ENCODE measurements at regions not wholly inside any gene's neighbourhood (a gene's known extent, or its start where the extent isn't known, plus 50 kb on each side); places are given as distances from the start of the nearest gene placed in this dataset.

GRCh38 chr4:14716691-14717090 is 285.6 kb upstream of the CPEB2 start:
- no peak overlapping the region for H3K27ac Mint-ChIP-seq (ENCODE audit: unreplicated experiment)
- no peaks in the 10 kb centered on the region for H3K4me1 Mint-ChIP-seq (ENCODE audit: low read depth)
- H3K36me3 Mint-ChIP-seq (ENCODE audit: low read depth): peaks cover 4% of the 10 kb centered on the region
- H3K27me3 Mint-ChIP-seq (ENCODE audit: low read depth): peaks cover 13% of the 10 kb centered on the region
- no peak overlapping the region for H3K4me3 Mint-ChIP-seq (ENCODE audit: unreplicated experiment)
- H3K9me3 Mint-ChIP-seq (ENCODE audit: low read depth): peaks cover 19% of the 10 kb centered on the region
- no peak for DNase-seq (ENCODE audit: low spot score)
- no peak for TF ChIP-seq CTCF (IDR thresholded peaks at IDR 0.05)

GRCh38 chr4:14719053-14719452 is 283.2 kb upstream of the CPEB2 start:
- TF ChIP-seq CTCF (IDR thresholded peaks at IDR 0.05): no peak
- Mint-ChIP-seq H3K36me3 (ENCODE audit: low read depth) (peaks cover 4% of the 10 kb centered on the region), H3K9me3 (ENCODE audit: low read depth) (peaks cover 20% of the 10 kb centered on the region), H3K27me3 (ENCODE audit: low read depth) (peaks cover 3% of the 10 kb centered on the region), H3K4me1 (ENCODE audit: low read depth) (no peaks in the 10 kb centered on the region), H3K4me3 (ENCODE audit: unreplicated experiment) (no peak overlapping the region), H3K27ac (ENCODE audit: unreplicated experiment) (no peak overlapping the region)
- DNase-seq (ENCODE audit: low spot score): no peak

- Mint-ChIP-seq H3K36me3 (ENCODE audit: low read depth) (peaks cover 2% of the 10 kb centered on the region), H3K4me3 (ENCODE audit: unreplicated experiment) (no peak overlapping the region), H3K4me1 (ENCODE audit: low read depth) (no peaks in the 10 kb centered on the region), H3K27ac (ENCODE audit: unreplicated experiment) (no peak overlapping the region), H3K27me3 (ENCODE audit: low read depth) (peaks cover 2% of the 10 kb centered on the region), H3K9me3 (ENCODE audit: low read depth) (peaks cover 4% of the 10 kb centered on the region)
- DNase-seq (ENCODE audit: low spot score): no peak
- no peak for TF ChIP-seq CTCF (IDR thresholded peaks at IDR 0.05)
Observed at GRCh38 chr4:14726441-14726840, 275.8 kb upstream of the CPEB2 start.

- Mint-ChIP-seq H3K27ac (ENCODE audit: unreplicated experiment) (no peak overlapping the region), H3K36me3 (ENCODE audit: low read depth) (no peaks in the 10 kb centered on the region), H3K4me1 (ENCODE audit: low read depth) (no peaks in the 10 kb centered on the region), H3K27me3 (ENCODE audit: low read depth) (peaks cover 2% of the 10 kb centered on the region), H3K4me3 (ENCODE audit: unreplicated experiment) (no peak overlapping the region), H3K9me3 (ENCODE audit: low read depth) (no peaks in the 10 kb centered on the region)
- TF ChIP-seq CTCF (IDR thresholded peaks at IDR 0.05): no peak
- DNase-seq (ENCODE audit: low spot score): no peak
Observed at GRCh38 chr4:14726877-14727361, 275.4 kb upstream of the CPEB2 start.

GRCh38 chr4:14729282-14730000 is 272.8 kb upstream of the CPEB2 start:
- Mint-ChIP-seq H3K9me3 (ENCODE audit: low read depth) (no peaks in the 10 kb centered on the region), H3K27ac (ENCODE audit: unreplicated experiment) (no peak overlapping the region), H3K4me1 (ENCODE audit: low read depth) (no peaks in the 10 kb centered on the region), H3K4me3 (ENCODE audit: unreplicated experiment) (no peak overlapping the region), H3K27me3 (ENCODE audit: low read depth) (peaks cover 2% of the 10 kb centered on the region), H3K36me3 (ENCODE audit: low read depth) (no peaks in the 10 kb centered on the region)
- no peak for DNase-seq (ENCODE audit: low spot score)
- no peak for TF ChIP-seq CTCF (IDR thresholded peaks at IDR 0.05)

All from chondrocyte (in vitro differentiated cells).